Adrenal gland (tissue), 5 donors: ENCODE measurements at regions not wholly inside any gene's neighbourhood (a gene's known extent, or its start where the extent isn't known, plus 50 kb on each side); places are given as distances from the start of the nearest gene placed in this dataset.

Source experiments
- CTCF ChIP-seq, 6 experiments: fragments of 450-650 bp in 4 of 6; fragments of 200-600 bp in 2 of 6; sonication (generic) in 1 of 6; IDR thresholded peaks; 1 replicate in 5 of 6; 2 replicates in 1 of 6; pipeline versions ENCODE4 v1.5.1 to v1.8.0; 2016 to 2021; ENCODE audit warnings: antibody characterized with exemption in 6 of 6, mild to moderate bottlenecking in 2 of 6, moderate library complexity in 1 of 6
- POLR2A ChIP-seq, 2 donors: fragments of 450-650 bp; IDR thresholded peaks; one replicate each; pipeline ENCODE4 v1.6.1; 2017; ENCODE audit warnings: antibody characterized with exemption in 2 of 2, mild to moderate bottlenecking in 2 of 2, moderate library complexity in 1 of 2
- donor health status: DM: no; HTN: no; CAD: no.

GRCh38 chr18:10047237-10047636 lies 133.4 kb downstream of the VAPA start:
- TF ChIP-seq POLR2A (IDR thresholded peaks at IDR 0.05) (no peak), CTCF (IDR thresholded peaks at IDR 0.05) (no peak)
